NCI-H128 (cell line): ENCODE measurements at regions not wholly inside any gene's neighbourhood (a gene's known extent, or its start where the extent isn't known, plus 50 kb on each side); places are given as distances from the start of the nearest gene placed in this dataset.

Experiments used
- DNase-seq: peaks from one replicate; lab custom pipeline; 2025; ENCODE audit not compliant: unreplicated experiment; lab: John Stamatoyannopoulos, UW

- no peak for DNase-seq
Observed at GRCh38 chr11:64456509-64457320, 97.8 kb downstream of the RPS6KA4 start.

GRCh38 chr11:64457416-64458010 is 98.2 kb upstream of the SLC22A11 start:
- no peak for DNase-seq

GRCh38 chr11:64458997-64459396 is 96.7 kb upstream of the SLC22A11 start:
- DNase-seq = no peak

GRCh38 chr11:64459609-64460008 is 96.1 kb upstream of the SLC22A11 start:
- DNase-seq = no peak

GRCh38 chr11:64461081-64461480 is 94.7 kb upstream of the SLC22A11 start:
- DNase-seq = no peak

- no peak for DNase-seq
Observed at GRCh38 chr11:64466115-64466718, 89.5 kb upstream of the SLC22A11 start.

GRCh38 chr11:64469288-64469687 is 86.5 kb upstream of the SLC22A11 start:
- DNase-seq = no peak

GRCh38 chr11:64472593-64473455 is 82.9 kb upstream of the SLC22A11 start:
- DNase-seq = no peak

GRCh38 chr11:64474680-64475079 is 81.1 kb upstream of the SLC22A11 start:
- no peak for DNase-seq

GRCh38 chr11:64475145-64475544 is 80.6 kb upstream of the SLC22A11 start:
- DNase-seq = no peak

GRCh38 chr11:64476881-64477280 is 78.9 kb upstream of the SLC22A11 start:
- DNase-seq = no peak

- DNase-seq = no peak
Observed at GRCh38 chr11:64477675-64478074, 78.1 kb upstream of the SLC22A11 start.

GRCh38 chr11:64482588-64482987 is 73.2 kb upstream of the SLC22A11 start:
- DNase-seq = no peak

- no peak for DNase-seq
Observed at GRCh38 chr11:64484191-64485022, 71.3 kb upstream of the SLC22A11 start.

GRCh38 chr11:64485074-64485473 is 70.7 kb upstream of the SLC22A11 start:
- DNase-seq = no peak

- DNase-seq = no peak
Observed at GRCh38 chr11:64489831-64490441, 65.8 kb upstream of the SLC22A11 start.

- DNase-seq = no peak
Observed at GRCh38 chr11:64490562-64491216, 65.1 kb upstream of the SLC22A11 start.

GRCh38 chr11:64492561-64492960 is 63.2 kb upstream of the SLC22A11 start:
- DNase-seq = no peak

- DNase-seq = no peak
Observed at GRCh38 chr11:64498136-64498535, 57.6 kb upstream of the SLC22A11 start.
